ENCODE measurements at regions not wholly inside any gene's neighbourhood (a gene's known extent, or its start where the extent isn't known, plus 50 kb on each side); places are given as distances from the start of the nearest gene placed in this dataset.

GRCh38 chr13:87274209-87274819 is 396.9 kb upstream of the SLITRK5 start:
- Histone ChIP-seq H3K79me2 (no peaks in the 10 kb centered on the region), H3K4me1 (no peaks in the 10 kb centered on the region), H3K4me3 (ENCODE audit: low read depth, low read length) (no peak overlapping the region), H3K9ac (no peak overlapping the region), H2AFZ (no peak overlapping the region), H3K9me3 (ENCODE audit: control insufficient read depth, low read length) (no peaks in the 10 kb centered on the region), H3K27ac (no peak overlapping the region), H3K4me2 (ENCODE audit: low read length) (no peak overlapping the region), H3K36me3 (ENCODE audit: control insufficient read depth, insufficient read depth, low read length) (no peaks in the 10 kb centered on the region), H3K27me3 (ENCODE audit: control insufficient read depth, insufficient read depth, low read length) (no peaks in the 10 kb centered on the region)
- TF ChIP-seq CTCF (IDR thresholded peaks at IDR 0.05), result peak; percentile 26

GRCh38 chr13:87280139-87280538 is 391.0 kb upstream of the SLITRK5 start:
- Histone ChIP-seq H2AFZ (no peak overlapping the region), H3K79me2 (no peaks in the 10 kb centered on the region), H3K4me2 (ENCODE audit: low read length) (no peak overlapping the region), H3K27ac (no peak overlapping the region), H3K9ac (no peak overlapping the region), H3K4me1 (no peaks in the 10 kb centered on the region), H3K4me3 (ENCODE audit: low read depth, low read length) (no peak overlapping the region), H3K9me3 (ENCODE audit: control insufficient read depth, low read length) (no peaks in the 10 kb centered on the region), H3K27me3 (ENCODE audit: control insufficient read depth, insufficient read depth, low read length) (no peaks in the 10 kb centered on the region), H3K36me3 (ENCODE audit: control insufficient read depth, insufficient read depth, low read length) (no peaks in the 10 kb centered on the region)
- TF ChIP-seq CTCF (IDR thresholded peaks at IDR 0.05), result no peak

GRCh38 chr13:87287721-87288120 is 383.4 kb upstream of the SLITRK5 start:
- H3K9ac ChIP-seq, result no peak overlapping the region
- no peaks in the 10 kb centered on the region for H3K79me2 ChIP-seq
- H3K4me3 ChIP-seq (ENCODE audit: low read depth, low read length), result no peak overlapping the region
- no peaks in the 10 kb centered on the region for H3K4me1 ChIP-seq
- no peak overlapping the region for H3K27ac ChIP-seq
- H2AFZ ChIP-seq, result no peak overlapping the region
- H3K9me3 ChIP-seq (ENCODE audit: control insufficient read depth, low read length), result no peaks in the 10 kb centered on the region
- H3K36me3 ChIP-seq (ENCODE audit: control insufficient read depth, insufficient read depth, low read length), result no peaks in the 10 kb centered on the region
- TF ChIP-seq CTCF (IDR thresholded peaks at IDR 0.05), result no peak
- no peak overlapping the region for H3K4me2 ChIP-seq (ENCODE audit: low read length)
- H3K27me3 ChIP-seq (ENCODE audit: control insufficient read depth, insufficient read depth, low read length), result no peaks in the 10 kb centered on the region

- Histone ChIP-seq H3K27me3 (ENCODE audit: control insufficient read depth, insufficient read depth, low read length) (no peaks in the 10 kb centered on the region), H3K79me2 (no peaks in the 10 kb centered on the region), H3K9me3 (ENCODE audit: control insufficient read depth, low read length) (no peaks in the 10 kb centered on the region), H3K4me2 (ENCODE audit: low read length) (no peak overlapping the region), H2AFZ (no peak overlapping the region), H3K36me3 (ENCODE audit: control insufficient read depth, insufficient read depth, low read length) (no peaks in the 10 kb centered on the region), H3K9ac (no peak overlapping the region), H3K4me1 (no peaks in the 10 kb centered on the region), H3K27ac (no peak overlapping the region), H3K4me3 (ENCODE audit: low read depth, low read length) (no peak overlapping the region)
- TF ChIP-seq CTCF (IDR thresholded peaks at IDR 0.05), result no peak
Observed at GRCh38 chr13:87295636-87296035, 375.5 kb upstream of the SLITRK5 start.

- Histone ChIP-seq H3K4me1 (no peaks in the 10 kb centered on the region), H3K4me2 (ENCODE audit: low read length) (no peak overlapping the region), H3K4me3 (ENCODE audit: low read depth, low read length) (no peak overlapping the region), H3K27ac (no peak overlapping the region), H3K79me2 (no peaks in the 10 kb centered on the region), H2AFZ (no peak overlapping the region), H3K9me3 (ENCODE audit: control insufficient read depth, low read length) (no peaks in the 10 kb centered on the region), H3K36me3 (ENCODE audit: control insufficient read depth, insufficient read depth, low read length) (no peaks in the 10 kb centered on the region), H3K9ac (no peak overlapping the region), H3K27me3 (ENCODE audit: control insufficient read depth, insufficient read depth, low read length) (no peaks in the 10 kb centered on the region)
- no peak for TF ChIP-seq CTCF (IDR thresholded peaks at IDR 0.05)
Observed at GRCh38 chr13:87302034-87302433, 369.1 kb upstream of the SLITRK5 start.

Measured in parathyroid adenoma (tissue), 2 donors.